NCI-H446 (cell line): ENCODE measurements at regions not wholly inside any gene's neighbourhood (a gene's known extent, or its start where the extent isn't known, plus 50 kb on each side); places are given as distances from the start of the nearest gene placed in this dataset.

Experiments
- DNase-seq, 2 experiments: peaks; one replicate each; lab custom pipeline; 2025; lab: John Stamatoyannopoulos, UW

DNA sequence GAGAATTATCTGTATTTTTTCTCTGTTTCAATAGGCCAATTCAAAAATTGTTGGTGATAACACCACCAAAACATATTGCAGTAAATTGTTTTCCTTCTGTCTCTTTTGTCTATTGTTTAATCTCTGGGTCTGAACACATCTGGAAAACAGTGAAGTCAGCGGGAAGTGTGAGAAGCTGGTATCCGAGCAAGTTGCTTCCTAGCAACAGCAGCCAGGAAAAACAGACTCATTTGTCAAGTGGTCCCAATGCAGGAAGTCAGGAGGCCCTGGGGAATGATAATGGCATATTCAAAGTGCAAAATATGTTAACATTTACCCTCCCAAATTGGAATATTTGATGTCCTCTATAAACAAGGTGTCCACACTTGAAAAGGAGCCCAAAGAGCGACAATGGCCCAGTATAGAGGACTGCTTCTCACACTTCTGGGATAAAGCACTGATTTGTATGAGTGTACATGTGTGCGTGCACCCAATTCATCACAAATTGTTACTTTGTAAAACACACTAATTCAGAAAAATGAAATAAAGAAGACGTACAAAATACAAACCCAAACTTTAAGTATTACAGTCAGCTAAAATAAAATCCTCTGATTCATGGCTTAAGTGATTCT is 515.0 kb downstream of the TBC1D4 start:
- no peak for DNase-seq

DNA sequence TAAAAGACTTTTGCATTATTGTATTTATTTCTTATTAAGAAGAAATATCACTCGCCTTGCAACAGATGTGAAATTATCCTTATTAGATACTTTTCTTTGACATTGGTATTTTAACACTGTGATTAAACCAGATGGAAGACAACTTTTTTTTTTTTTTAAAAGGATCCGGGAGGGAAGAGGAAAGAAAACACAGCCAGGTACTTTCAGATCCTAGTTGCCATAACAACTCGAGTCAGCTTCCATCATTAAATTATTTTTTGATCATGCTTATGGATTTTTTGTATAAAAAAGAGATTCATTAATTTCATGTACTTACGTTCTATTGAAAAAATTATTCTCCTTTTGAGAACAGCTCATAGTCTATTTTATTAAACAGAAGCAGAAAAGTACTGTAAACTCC is 515.7 kb downstream of the TBC1D4 start:
- no peak for DNase-seq

DNA sequence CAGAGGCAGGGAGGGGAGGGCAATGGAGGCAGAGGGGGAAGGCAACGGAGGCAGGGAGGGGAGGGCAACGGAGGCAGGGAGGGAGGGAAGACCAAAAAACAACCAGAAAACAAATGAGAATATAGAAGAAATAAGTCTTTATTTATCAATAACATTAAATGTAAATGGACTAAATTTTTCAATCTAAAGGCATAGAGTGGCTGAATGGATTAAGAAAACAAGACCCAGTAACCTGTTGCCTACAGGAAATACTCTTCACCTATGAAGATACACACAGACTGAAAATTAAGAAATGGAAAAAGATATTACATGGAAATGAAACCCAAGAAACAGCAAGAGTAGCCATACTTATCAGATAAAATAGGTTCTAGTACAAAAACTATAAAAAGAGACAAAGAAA is 536.3 kb downstream of the TBC1D4 start:
- DNase-seq, result no peak

DNA sequence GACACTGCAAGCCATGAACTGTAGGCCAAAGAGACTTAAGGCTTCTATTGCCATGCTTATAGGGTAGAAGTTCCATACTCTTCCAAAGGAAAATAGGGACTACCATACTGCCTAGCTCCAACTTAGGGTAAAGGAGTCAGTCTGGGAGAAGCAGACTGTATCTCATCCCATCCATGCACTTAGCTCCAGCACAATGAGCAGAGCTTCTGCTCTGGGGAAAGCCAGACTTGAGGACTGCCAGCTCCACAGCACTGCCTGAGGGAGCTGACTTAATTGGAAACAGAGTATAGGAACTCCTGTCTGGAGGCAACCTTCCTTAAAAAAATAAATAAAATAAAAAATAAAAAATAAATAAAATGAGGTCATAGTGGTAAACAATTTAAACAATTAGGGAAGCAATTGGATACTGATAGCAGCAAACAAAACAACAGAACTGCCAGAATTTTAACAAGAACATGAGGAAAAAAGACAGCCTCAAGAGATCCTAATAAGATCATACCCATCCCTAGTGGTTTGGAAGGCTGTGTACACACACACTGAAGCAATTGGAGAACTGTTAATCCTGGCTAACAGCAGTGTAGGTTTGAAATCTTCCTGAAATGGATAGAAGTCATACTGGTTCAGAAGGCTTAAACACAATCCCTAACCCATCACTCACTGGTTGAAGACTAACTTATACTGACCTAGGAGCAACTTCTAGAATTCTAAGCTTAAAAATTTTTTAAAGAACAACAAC is 550.1 kb downstream of the TBC1D4 start:
- DNase-seq, result no peak

DNA sequence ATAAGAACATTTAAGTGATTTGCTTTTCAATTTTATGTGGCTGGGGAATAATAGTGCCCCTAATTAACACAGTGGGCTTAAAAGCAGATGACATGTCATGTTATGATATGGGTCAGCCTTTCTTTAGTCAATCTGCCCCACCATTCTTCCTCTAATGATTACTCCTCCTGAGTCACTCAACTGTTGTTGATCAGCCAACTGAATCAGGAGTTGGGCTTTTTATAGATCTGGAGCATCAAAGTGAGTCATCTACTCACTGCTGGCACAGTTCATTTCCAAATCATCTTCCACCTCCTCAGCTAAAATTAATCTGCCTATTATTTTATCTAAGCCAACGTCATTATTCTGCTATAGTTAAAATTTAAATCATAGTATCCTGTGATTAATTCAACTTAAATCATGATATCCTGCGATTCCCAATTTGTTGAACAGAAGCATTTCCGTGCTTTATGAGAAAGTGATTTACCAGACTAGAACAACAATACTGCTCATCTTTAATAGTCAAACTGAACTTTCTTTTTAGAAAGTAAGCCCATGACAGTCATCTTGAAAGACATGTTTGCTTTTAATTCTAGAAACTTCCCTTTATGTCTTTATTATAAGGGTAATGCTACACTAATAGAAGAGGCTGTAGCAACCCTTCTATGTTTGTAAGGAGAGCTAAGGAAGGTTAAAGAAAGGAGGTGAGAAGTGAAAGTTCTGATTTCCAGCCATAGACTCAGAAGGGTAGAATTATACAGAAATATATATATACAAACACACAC is 551.4 kb downstream of the TBC1D4 start:
- peak; percentile 3 to 31 for DNase-seq

DNA sequence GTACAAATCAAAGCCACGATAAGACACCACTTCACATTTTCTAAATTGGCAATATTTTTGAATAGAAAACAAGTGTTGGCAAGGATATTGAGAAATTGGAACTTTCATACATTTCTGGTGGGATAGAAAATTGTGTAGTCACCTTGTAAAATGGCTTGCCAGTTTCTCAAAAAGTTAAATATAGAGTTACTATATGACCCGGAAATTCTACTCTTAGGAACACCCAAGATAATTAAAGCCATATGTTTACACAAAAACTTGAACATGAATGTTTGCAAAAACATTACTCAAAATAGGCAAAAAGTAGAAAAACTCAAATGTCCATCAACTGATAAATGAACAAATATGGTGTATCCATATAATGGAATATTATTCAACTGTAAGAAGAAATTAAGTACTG is 552.5 kb downstream of the TBC1D4 start:
- DNase-seq, result peak in 1 of 2 experiments; percentile 10

DNA sequence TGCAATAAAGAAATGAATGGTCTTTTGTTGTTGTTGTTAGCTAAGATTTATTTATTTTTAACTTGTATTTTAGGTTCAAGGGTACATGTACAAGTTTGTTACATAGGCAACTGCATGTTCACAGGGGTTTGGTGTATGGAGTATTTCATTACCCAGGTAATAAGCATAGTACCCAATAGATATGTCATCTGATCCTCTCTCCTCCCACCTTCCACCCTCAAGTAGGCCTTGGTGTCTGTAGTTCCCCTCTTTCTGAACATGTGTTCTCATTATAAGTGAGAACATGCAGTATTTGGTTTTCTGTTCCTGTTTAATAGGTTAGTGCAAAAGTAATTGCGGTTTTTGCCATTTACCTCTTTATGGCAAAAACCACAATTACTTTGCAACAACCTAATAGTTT is 554.1 kb downstream of the TBC1D4 start:
- DNase-seq, result no peak

DNA sequence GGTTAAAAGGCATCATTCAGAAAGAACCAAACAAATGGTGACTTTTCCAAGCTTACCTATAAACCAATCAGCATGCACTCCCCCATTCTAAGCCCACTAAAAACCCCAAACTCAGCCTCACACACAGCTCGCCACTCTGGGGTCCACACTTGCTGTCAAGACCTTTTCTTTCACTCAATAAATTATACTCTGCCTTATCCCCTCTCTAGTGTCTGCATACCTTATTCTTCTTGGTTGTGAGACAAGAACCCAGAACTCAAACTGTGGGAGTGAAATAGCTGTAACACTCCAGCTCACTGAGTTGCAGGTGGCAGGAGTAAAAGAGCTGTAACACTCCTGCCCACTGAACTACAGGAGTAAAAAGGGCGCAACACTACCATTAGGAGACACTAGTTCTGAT is 559.0 kb downstream of the TBC1D4 start:
- DNase-seq, result no peak

DNA sequence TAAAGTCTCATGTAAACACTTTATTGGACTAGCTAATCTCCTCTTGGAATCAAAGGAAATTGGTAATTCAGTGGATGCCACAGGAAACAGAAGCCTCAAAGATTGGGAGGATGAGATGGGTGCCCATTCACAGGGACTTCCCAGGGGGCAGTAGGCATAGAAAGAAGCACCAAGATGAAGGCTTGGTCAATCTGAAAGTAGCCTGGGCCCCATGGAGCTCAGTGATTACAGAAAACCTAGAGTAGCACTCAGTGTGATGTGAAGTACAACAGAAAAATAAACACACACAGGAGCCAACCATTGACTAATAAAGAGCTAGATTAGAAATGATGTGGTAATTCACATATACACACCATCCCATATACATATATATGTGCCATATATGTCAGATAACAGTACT is 560.6 kb downstream of the TBC1D4 start:
- DNase-seq, result no peak

DNA sequence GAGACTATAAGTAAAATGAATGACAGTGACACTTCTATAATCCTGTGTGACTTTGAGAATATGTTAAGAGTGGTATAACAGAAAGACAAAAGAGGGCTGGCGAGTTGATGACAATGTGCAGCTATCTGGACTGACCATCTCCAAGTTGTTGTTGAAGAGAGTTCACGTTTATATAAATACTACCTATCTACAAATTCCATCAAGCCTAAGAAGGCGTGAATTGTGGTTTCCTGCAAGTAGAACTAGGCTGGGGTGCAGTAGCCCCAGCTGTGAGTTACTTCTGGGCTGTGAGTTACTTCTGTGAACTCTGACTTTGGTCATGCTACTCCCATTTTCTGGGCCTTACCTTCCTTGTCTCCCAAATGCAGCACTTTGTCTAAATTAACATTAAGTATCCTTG is 561.0 kb downstream of the TBC1D4 start:
- DNase-seq, result no peak

DNA sequence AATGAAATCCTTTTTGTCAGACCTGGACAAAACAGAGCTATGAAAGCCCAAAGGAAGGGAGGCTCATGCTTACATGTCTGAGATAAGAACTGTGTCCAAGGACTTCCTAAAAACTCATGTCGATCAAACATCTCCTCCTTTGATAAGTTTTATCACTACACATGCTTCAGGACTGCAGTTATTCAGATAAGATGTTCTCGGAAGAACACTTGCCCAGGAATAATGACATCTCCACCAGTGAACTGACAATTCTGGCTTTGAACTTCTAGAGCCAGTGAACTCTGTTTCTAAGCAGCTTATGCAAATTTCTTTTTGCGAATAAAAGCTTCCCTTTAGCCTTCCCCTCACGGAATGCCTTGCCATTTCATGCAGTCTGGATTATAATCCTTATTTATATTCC is 561.6 kb downstream of the TBC1D4 start:
- no peak for DNase-seq

DNA sequence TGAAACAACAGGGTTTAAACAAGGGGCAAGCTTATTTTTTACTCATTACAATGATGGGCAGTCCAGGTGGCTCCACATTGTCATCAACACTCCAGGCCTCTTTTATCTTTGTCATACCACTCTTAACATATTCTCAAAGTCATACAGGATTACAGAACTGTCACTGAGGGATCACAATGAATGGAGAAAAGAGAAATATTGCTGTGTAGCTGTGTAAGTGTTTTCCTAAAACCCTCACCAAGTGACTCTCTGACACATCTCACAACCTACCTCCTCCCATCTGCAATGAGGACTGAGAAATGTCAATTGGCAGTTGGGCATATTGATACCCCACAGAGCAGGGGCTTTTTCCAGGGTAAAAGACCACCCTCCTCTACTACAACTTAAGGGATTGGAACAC is 562.1 kb downstream of the TBC1D4 start:
- DNase-seq, result no peak

DNA sequence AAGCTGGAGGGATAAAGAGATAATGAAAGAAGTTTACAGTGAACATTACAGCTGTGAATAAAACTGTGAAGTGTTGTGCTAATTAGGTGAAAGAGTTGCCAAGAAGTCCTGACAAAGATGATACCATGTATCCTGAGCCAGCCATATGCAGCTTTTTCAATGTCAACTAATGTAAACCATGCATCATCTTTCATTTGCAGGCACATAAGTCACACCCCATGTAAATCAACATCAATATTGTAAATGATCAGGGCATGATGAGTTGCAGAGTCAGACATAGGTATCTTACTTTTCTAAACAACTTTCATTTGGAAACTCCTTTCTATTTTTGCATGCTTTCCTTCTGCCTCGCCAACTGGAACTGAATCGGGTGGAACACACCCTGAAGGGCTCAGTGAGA is 569.1 kb downstream of the TBC1D4 start:
- no peak for DNase-seq

DNA sequence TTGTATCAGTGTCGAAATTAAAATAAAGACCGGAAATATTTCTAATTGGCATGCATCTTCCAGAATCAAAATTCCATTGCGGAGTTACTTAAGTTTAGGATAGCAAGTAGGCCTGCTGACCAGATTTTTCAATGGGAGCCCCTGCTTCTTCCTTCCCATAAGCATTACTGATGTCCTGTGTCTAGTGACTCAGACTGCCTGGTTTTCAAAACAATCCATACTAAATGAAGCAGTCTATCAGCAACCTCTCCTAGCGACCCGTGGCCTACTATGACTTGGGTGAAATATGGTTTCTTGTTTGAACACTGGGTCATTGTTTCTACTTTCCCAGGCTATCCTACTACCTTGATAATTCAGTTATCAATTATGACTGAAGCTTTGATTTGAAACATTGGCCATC is 571.6 kb downstream of the TBC1D4 start:
- DNase-seq, result no peak

DNA sequence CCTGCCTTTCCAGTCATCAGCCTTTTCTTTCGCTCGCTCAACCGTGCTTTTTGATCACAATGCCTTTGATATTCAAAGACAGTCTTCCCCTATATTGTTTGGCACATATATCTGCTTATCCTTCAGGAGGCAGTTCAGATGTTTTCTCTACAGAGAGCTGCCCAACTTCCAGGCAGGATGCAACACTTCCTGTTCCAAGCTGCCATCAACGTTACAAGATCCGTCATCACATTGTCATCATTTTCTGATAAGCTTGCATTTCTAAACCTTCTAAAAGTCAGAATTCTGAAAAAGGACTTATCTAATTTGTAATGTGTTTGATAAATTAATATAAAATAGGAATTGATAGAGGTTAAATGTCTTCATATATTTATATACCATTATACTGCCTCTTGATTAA is 574.2 kb downstream of the TBC1D4 start:
- DNase-seq, result no peak

DNA sequence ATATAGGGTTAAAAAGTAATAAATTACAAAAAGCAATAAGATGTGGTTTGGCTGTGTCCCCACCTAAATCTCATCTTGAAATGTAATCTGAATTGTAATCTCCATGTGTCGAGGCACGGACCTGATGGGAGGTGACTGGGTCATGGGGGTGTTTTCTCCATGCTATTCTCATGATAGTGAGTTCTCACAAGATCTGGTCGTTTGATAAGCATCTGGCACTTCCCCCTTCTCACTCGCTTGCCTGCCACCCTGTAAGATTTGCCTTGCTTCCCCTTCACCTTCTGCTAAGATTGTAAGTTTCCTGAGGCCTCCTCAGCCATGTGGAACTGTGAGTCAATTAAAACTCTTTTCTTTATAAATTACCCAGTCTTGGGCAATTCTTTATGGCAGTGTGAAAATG is 577.4 kb downstream of the TBC1D4 start:
- no peak for DNase-seq

DNA sequence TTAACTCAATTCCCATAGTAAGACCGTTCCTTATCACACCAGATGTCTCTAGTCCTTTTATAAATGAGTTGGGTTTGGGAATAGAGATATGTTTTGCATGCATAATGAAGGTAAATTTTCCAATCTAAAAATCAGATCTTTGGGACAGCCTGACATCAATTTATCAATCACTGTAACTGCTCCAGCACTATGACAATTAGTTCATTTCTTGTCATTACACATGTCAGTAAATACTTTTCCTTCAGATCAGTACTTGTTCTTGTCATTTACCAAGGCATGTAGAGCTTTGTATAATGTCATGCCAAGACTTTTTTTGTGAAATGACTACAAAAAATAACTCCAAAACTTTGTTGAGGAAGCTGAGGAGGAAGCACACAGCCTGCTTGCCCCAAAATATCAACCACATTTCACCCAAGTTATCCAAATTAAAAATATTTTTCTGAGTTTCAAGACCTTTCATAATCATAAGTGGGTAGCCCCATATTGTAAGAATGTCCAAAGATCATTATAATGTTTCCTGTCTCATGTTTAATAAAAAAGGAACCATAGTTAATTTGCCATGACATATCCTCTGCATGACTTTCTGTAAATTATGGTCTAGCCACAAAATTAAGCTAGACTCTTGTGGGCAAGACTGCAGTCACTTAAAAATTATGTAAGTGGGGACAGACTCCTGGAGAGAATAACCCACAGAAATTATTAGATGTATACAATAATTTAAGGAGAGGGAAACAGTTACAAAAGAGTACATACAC is 586.8 kb downstream of the TBC1D4 start:
- no peak for DNase-seq

DNA sequence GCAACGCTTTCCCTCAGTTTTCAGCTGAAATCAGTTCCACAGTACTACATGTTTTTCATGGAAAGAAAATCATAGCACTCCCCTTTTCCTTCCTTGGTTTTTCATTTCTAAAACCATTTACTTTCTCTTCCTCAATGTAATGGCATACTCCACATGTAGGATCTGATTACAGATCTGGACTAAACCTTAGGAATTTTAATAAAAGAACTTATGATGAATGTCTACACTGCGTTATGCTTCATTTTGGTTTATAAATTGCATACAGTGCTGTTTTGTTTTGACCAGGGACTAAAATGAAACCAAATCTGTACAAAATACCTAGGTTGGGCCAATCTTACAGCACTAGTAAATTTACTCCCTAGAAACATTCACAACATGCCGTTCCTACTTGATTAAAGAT is 589.9 kb downstream of the TBC1D4 start:
- DNase-seq, result no peak

DNA sequence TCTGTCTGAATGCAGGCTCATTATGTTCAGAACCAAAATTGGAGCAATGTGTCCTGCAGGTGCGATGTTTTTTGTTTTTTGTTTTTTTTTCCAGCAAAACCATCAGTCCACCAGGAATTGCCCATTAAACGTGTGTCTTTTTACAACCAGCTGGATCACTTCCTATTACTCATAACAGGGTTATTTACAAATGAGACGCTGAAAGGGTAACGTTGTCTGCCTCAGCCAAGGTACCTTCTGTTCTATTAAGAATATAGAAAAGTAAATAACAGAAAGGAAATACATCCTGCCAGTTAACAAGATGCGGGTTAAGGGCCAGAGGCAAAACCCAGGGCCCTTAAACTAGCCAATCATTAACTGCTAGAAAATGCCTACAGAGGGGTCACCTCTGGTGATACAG is 590.4 kb downstream of the TBC1D4 start:
- DNase-seq, result no peak

DNA sequence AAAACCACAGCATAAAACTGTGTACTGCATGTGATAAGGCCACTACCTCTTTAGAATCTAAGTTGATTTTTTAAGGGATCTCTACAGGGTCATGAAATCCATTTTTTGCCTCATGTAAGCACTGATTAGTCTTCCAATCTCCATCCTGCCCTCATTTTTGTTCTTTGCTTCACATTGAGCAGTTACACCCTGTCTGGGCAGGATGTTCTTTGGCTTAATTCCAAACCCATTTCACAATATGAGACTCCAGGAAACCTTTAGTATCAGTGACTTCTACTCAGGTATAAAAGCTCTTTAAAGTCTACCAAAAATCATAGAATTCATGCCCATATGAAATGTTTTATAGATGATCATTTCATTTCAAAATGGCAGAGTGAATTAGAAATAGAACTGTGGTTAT is 592.6 kb downstream of the TBC1D4 start:
- no peak for DNase-seq

DNA sequence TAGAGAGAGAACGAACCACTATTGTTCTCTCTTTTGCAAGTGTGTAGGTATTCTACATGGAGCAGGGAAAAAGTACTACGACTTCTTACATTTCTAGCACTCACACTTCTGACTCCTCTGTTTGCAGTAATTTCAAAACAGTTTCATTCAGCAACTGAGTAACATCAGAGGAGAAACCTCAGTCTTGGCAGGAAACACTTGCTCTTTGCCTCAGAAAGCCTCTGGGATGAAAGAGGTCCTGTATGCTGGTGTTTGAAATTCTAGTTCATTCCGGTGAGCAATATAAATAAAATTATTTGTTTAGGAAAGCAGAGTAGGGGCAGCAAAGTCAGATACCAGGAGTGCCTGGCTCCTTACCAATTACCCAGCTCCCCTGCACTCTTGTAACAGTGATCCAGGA is 595.5 kb downstream of the TBC1D4 start:
- no peak for DNase-seq

DNA sequence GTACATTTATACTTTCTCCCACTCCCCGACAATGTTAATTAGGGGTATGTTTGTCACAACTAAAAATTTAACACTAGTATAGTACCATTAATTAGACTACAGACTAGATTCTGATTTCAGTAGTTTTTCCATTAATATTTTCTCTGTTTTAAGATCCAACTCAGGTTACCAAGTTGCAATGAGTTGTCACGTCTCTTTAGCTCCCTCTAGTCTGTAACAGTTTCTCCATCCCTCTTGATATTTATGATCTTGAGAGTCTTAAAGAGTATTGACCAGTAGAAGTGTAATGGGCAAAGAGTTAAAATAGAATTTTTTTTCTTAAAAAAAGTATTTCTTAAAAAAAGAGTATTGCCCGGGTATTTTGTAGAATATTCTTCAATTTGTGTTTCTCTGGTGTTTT is 598.1 kb downstream of the TBC1D4 start:
- DNase-seq, result no peak
